ENCODE measurements at regions not wholly inside any gene's neighbourhood (a gene's known extent, or its start where the extent isn't known, plus 50 kb on each side); places are given as distances from the start of the nearest gene placed in this dataset.

DNA sequence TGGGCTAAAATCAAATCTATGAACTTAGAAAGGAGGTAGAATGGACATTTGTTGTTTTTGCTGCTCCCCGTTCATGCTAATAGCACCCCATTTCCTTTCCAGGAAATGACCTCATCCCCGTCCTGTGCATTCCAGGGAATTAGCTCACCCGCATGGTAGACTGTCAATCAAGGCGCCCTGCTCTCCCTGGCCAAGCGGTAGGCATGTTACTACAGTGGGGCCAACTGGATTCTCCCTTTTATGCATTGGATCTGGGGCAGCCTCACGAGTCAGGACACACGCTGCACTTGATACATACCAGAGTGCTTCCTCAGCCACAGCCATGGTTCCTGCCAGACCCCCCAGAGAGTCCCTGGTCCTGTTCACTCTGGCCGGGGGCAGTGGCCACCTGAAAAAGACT lies 111.0 kb upstream of the PTCH1 start:
- ATAC-seq: no peak
- no peaks in the 10 kb centered on the region for H3K9me3 ChIP-seq
- no peaks in the 10 kb centered on the region for H3K36me3 ChIP-seq
- in situ Hi-C loops (cut with MboI; ENCODE audit: low sequenced_read_pairs in 4 of 4): loop anchor here in 1 of 4 donors (10.0 kb wide), 1 partner anchor 57 kb away; no protein-coding TSS in a partner anchor
- no peak for DNase-seq
- peak overlapping the region in 3 of 4 donors; percentile 59 to 67 (median 65) for H3K27ac ChIP-seq
- H3K4me3 ChIP-seq: no peak overlapping the region
- no peaks in the 10 kb centered on the region for H3K4me1 ChIP-seq
- no peak for TF ChIP-seq POLR2A (IDR thresholded peaks at IDR 0.05)
- TF ChIP-seq, protein P1, sequence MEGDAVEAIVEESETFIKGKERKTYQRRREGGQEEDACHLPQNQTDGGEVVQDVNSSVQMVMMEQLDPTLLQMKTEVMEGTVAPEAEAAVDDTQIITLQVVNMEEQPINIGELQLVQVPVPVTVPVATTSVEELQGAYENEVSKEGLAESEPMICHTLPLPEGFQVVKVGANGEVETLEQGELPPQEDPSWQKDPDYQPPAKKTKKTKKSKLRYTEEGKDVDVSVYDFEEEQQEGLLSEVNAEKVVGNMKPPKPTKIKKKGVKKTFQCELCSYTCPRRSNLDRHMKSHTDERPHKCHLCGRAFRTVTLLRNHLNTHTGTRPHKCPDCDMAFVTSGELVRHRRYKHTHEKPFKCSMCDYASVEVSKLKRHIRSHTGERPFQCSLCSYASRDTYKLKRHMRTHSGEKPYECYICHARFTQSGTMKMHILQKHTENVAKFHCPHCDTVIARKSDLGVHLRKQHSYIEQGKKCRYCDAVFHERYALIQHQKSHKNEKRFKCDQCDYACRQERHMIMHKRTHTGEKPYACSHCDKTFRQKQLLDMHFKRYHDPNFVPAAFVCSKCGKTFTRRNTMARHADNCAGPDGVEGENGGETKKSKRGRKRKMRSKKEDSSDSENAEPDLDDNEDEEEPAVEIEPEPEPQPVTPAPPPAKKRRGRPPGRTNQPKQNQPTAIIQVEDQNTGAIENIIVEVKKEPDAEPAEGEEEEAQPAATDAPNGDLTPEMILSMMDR (IDR thresholded peaks at IDR 0.05 in 4 of 5, conservative IDR thresholded peaks at IDR 0.05 in 1 of 5): no peak
- intact Hi-C loops (cut with DNase I; ENCODE audit: low total_unique reads): no loop called here
- H3K27me3 ChIP-seq: no peaks in the 10 kb centered on the region

DNA sequence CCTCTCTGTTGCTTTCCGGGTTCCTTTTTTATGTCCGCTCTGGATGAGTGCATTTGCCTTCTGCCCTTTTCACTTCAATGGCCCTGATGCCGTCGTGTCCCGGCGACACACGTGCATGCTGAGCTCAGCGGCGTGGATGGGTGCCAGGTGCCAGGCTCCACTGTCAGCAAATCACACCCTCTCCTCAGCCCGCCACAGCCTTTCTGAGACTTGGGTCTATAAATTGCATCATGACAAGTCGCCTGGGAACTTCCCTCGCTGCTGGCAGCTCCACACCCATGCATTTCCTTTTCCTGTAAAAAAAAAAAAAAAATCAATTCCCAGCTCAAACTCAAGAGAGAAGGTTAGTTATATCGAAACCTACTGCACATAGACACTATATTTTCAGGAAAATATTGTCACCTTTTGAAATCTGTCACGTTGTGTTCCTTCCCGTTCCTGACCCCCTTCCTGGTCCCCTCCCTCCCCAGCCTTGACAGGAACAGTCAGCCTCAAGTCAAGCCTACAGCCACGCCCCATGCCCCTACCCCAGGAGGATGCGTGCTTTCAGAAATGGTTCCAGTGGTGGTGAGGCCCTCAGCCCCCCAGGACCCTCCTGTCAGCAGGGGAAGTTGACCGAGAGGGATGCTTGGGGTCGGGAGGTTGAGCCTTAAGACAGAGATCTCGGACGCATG lies 110.3 kb upstream of the PTCH1 start:
- ATAC-seq (peak; percentile 33 to 61), DNase-seq (peak in 1 of 2 donors; percentile 19)

DNA sequence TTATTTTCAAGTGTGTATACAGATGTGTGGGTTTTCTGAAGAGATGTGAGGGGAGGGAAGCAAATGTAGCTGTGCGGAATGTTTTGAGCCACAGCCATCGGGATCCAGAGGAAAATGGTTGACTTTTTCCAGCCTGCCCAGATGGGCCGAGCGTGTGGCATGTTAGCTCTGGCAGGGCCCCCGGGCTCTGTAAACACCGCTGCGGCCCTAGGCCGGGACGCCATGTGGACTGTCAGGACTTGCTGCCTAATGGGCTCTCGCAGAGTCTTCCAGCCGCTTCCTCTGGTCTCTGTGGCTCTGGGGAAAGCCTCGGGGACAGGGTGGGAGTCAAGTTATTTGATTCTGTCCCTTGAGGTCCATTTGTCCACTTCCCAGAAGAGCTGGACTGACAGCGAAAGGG lies 109.6 kb upstream of the PTCH1 start:
- TF ChIP-seq, protein P1 (IDR thresholded peaks at IDR 0.05 in 4 of 5, conservative IDR thresholded peaks at IDR 0.05 in 1 of 5): no peak
- no peak for TF ChIP-seq POLR2A (IDR thresholded peaks at IDR 0.05)
- Histone ChIP-seq H3K9me3 (no peaks in the 10 kb centered on the region), H3K4me1 (no peaks in the 10 kb centered on the region), H3K27ac (peak overlapping the region; percentile 35 to 53 (median 44)), H3K4me3 (no peak overlapping the region), H3K27me3 (no peaks in the 10 kb centered on the region), H3K36me3 (no peaks in the 10 kb centered on the region)
- no peak for ATAC-seq
- in situ Hi-C loops (cut with MboI; ENCODE audit: low sequenced_read_pairs in 4 of 4) (loop anchor here in 1 of 4 donors (10.0 kb wide), 1 partner anchor 58 kb away; no protein-coding TSS in a partner anchor), intact Hi-C loops (cut with DNase I; ENCODE audit: low total_unique reads) (no loop called here)
- DNase-seq: no peak

More for the DNA sequence above, 110.3 kb upstream of the PTCH1 start:
- Histone ChIP-seq H3K4me1 (no peaks in the 10 kb centered on the region), H3K9me3 (no peaks in the 10 kb centered on the region), H3K4me3 (peak overlapping the region in 1 of 4 donors; percentile 22), H3K27me3 (no peaks in the 10 kb centered on the region), H3K36me3 (no peaks in the 10 kb centered on the region), H3K27ac (peak overlapping the region; percentile 59 to 67 (median 62))
- peak in 1 of 2 donors; percentile 24 for TF ChIP-seq POLR2A (IDR thresholded peaks at IDR 0.05)
- TF ChIP-seq, protein P1 (IDR thresholded peaks at IDR 0.05 in 4 of 5, conservative IDR thresholded peaks at IDR 0.05 in 1 of 5): no peak
- in situ Hi-C loops (cut with MboI; ENCODE audit: low sequenced_read_pairs in 4 of 4): loop anchor here in 1 of 4 donors (10.0 kb wide), 1 partner anchor 58 kb away; no protein-coding TSS in a partner anchor
- intact Hi-C loops (cut with DNase I; ENCODE audit: low total_unique reads): no loop called here

DNA sequence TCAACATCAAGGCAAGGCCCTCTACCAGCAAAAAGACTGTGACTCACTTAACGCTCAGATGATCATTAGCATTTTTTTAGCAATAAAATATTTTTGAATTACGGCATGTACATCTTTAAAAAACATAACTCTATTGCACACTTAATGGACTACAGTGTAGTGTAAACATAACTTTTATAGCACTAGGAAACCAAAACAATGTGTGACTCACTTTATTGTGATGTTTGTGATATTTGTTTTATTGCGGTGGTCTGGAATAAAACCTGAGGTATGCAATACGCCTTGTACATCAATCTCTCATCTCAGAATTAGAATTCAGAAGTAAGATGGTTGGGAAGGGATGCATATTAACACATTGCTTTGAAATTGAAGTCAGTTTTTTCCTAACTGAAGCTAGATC lies 106.9 kb upstream of the PTCH1 start:
- in situ Hi-C loops (cut with MboI; ENCODE audit: low sequenced_read_pairs in 4 of 4) (loop anchor here in 1 of 4 donors (10.0 kb wide), 1 partner anchor 61 kb away; no protein-coding TSS in a partner anchor), intact Hi-C loops (cut with DNase I; ENCODE audit: low total_unique reads) (no loop called here)
- no peak for ATAC-seq
- no peaks in the 10 kb centered on the region for H3K27me3 ChIP-seq
- TF ChIP-seq POLR2A (IDR thresholded peaks at IDR 0.05): no peak
- TF ChIP-seq, protein P1 (IDR thresholded peaks at IDR 0.05 in 4 of 5, conservative IDR thresholded peaks at IDR 0.05 in 1 of 5): no peak
- H3K27ac ChIP-seq: no peak overlapping the region
- H3K9me3 ChIP-seq: no peaks in the 10 kb centered on the region
- H3K36me3 ChIP-seq: no peaks in the 10 kb centered on the region
- H3K4me3 ChIP-seq: no peak overlapping the region
- no peak for DNase-seq
- H3K4me1 ChIP-seq: no peaks in the 10 kb centered on the region

All from gastrocnemius medialis (tissue), 4 donors.